HL-60 (cell line): ENCODE measurements at regions not wholly inside any gene's neighbourhood (a gene's known extent, or its start where the extent isn't known, plus 50 kb on each side); places are given as distances from the start of the nearest gene placed in this dataset.

Source experiments
- CTCF ChIP-seq: IDR thresholded peaks from one replicate; pipeline ENCODE4 v1.5.1; 2011; ENCODE audit warnings: low read length, control low read depth, inconsistent platforms; ENCODE audit not compliant: insufficient read depth
- GABPA ChIP-seq: IDR thresholded peaks from 2 replicates; pipeline ENCODE4 v1.6.1; 2012; ENCODE audit warnings: low read depth
- POLR2AphosphoS5 ChIP-seq: IDR thresholded peaks from 2 replicates; pipeline ENCODE4 v1.6.1; 2012; ENCODE audit warnings: low read depth
- SPI1 ChIP-seq: IDR thresholded peaks from 2 replicates; pipeline ENCODE4 v1.6.1; 2012; ENCODE audit warnings: low read depth, mild to moderate bottlenecking, borderline replicate concordance
- TF ChIP-seq, protein P1 (sequence below): IDR thresholded peaks from 2 replicates; pipeline ENCODE4 v1.6.1; 2012; ENCODE audit warnings: low read depth; ENCODE audit not compliant: insufficient replicate concordance

GRCh38 chr2:62654423-62654791 lies 51.1 kb upstream of the EHBP1 start:
- TF ChIP-seq CTCF: no peak
- TF ChIP-seq, protein P1, sequence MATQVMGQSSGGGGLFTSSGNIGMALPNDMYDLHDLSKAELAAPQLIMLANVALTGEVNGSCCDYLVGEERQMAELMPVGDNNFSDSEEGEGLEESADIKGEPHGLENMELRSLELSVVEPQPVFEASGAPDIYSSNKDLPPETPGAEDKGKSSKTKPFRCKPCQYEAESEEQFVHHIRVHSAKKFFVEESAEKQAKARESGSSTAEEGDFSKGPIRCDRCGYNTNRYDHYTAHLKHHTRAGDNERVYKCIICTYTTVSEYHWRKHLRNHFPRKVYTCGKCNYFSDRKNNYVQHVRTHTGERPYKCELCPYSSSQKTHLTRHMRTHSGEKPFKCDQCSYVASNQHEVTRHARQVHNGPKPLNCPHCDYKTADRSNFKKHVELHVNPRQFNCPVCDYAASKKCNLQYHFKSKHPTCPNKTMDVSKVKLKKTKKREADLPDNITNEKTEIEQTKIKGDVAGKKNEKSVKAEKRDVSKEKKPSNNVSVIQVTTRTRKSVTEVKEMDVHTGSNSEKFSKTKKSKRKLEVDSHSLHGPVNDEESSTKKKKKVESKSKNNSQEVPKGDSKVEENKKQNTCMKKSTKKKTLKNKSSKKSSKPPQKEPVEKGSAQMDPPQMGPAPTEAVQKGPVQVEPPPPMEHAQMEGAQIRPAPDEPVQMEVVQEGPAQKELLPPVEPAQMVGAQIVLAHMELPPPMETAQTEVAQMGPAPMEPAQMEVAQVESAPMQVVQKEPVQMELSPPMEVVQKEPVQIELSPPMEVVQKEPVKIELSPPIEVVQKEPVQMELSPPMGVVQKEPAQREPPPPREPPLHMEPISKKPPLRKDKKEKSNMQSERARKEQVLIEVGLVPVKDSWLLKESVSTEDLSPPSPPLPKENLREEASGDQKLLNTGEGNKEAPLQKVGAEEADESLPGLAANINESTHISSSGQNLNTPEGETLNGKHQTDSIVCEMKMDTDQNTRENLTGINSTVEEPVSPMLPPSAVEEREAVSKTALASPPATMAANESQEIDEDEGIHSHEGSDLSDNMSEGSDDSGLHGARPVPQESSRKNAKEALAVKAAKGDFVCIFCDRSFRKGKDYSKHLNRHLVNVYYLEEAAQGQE: no peak
- TF ChIP-seq SPI1: no peak
- TF ChIP-seq GABPA: no peak
- no peak for TF ChIP-seq POLR2AphosphoS5
